Mesothelial cell of epicardium (in vitro differentiated cells): ENCODE measurements at regions not wholly inside any gene's neighbourhood (a gene's known extent, or its start where the extent isn't known, plus 50 kb on each side); places are given as distances from the start of the nearest gene placed in this dataset.
"Not testable (repeated sequence)": the region's sequence is repeated elsewhere in the genome, so short reads cannot be mapped to it uniquely, and the experiment has no call there.

Experiments
- DNase-seq, 2 experiments: peaks; one replicate each; pipeline ENCODE4 v3.0.0; 2021; ENCODE audit warnings: low spot score in 2 of 2; ENCODE audit not compliant: unreplicated experiment in 2 of 2
- H3K27ac Mint-ChIP-seq: 2 replicates; pipeline ENCODE4 v1.8.0; 2021; ENCODE audit warnings: mixed read lengths
- H3K27me3 Mint-ChIP-seq: 2 replicates; pipeline ENCODE4 v1.8.0; 2021; ENCODE audit warnings: low read depth, mixed read lengths
- H3K36me3 Mint-ChIP-seq: 2 replicates; pipeline ENCODE4 v1.8.0; 2021; ENCODE audit warnings: mixed read lengths
- H3K4me1 Mint-ChIP-seq: 2 replicates; pipeline ENCODE4 v1.8.0; 2021; ENCODE audit warnings: mixed read lengths
- H3K4me3 Mint-ChIP-seq: 2 replicates; pipeline ENCODE4 v1.8.0; 2021; ENCODE audit warnings: mild to moderate bottlenecking, moderate library complexity, mixed read lengths
- H3K9me3 Mint-ChIP-seq: 2 replicates; pipeline ENCODE4 v1.8.0; 2021; ENCODE audit warnings: mixed read lengths
- TF ChIP-seq, protein P1 (sequence below): fragments of 200-600 bp; sonication (generic); IDR thresholded peaks from one replicate; pipeline ENCODE4 v1.5.0; 2021; ENCODE audit warnings: antibody characterized with exemption; ENCODE audit not compliant: unreplicated experiment

GRCh38 chr15:87477026-87477425, 779.5 kb downstream of the NTRK3 start:
- TF ChIP-seq, protein P1, sequence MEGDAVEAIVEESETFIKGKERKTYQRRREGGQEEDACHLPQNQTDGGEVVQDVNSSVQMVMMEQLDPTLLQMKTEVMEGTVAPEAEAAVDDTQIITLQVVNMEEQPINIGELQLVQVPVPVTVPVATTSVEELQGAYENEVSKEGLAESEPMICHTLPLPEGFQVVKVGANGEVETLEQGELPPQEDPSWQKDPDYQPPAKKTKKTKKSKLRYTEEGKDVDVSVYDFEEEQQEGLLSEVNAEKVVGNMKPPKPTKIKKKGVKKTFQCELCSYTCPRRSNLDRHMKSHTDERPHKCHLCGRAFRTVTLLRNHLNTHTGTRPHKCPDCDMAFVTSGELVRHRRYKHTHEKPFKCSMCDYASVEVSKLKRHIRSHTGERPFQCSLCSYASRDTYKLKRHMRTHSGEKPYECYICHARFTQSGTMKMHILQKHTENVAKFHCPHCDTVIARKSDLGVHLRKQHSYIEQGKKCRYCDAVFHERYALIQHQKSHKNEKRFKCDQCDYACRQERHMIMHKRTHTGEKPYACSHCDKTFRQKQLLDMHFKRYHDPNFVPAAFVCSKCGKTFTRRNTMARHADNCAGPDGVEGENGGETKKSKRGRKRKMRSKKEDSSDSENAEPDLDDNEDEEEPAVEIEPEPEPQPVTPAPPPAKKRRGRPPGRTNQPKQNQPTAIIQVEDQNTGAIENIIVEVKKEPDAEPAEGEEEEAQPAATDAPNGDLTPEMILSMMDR: no peak
- no peak overlapping the region for H3K27ac Mint-ChIP-seq
- H3K27me3 Mint-ChIP-seq: no peaks in the 10 kb centered on the region
- H3K9me3 Mint-ChIP-seq: peaks cover 3% of the 10 kb centered on the region
- H3K4me3 Mint-ChIP-seq: no peak overlapping the region
- peaks cover 32% of the 10 kb centered on the region for H3K4me1 Mint-ChIP-seq
- H3K36me3 Mint-ChIP-seq: no peaks in the 10 kb centered on the region
- DNase-seq: no peak

DNA sequence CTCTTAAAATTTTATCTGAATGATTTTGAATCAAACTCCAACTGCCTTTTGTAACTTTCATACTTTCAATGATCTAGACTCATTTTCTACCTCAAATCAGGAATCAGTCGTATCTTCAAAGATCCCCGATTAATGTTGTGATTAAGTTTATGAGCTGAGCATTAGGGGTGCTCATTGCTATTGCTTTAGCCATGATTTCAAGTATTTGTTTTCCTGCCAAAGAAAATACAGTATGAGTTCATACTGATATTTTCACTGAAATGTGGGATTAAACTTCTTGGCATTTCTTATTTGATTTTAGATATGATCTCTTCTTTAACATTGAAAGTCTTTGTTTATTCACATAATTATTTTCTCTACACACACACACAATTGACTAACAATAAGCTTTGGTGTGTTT, 785.6 kb downstream of the NTRK3 start:
- Mint-ChIP-seq H3K9me3 (peaks cover 8% of the 10 kb centered on the region), H3K27ac (no peak overlapping the region)
- TF ChIP-seq, protein P1: no peak

DNA sequence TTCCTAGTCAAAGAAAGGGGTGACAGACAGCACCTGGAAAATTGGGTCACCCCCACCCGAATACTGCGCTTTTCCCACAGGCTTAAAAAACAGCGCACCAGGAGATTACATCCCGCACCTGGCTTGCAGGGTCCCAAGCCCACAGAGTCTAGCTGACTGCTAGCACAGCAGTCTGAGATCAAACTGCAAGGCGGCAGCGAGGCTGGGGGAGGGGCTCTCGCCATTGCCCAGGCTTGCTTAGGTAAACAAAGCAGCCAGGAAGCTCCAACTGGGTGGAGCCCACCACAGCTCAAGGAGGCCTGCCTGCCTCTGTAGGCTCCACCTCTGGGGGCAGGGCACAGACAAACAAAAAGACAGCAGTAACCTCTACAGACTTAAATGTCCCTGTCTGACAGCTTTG, 792.6 kb downstream of the NTRK3 start:
- not testable (repeated sequence) for H3K27ac Mint-ChIP-seq, H3K27me3 Mint-ChIP-seq, H3K4me3 Mint-ChIP-seq, H3K4me1 Mint-ChIP-seq, H3K36me3 Mint-ChIP-seq, DNase-seq
- peaks cover 18% of the 10 kb centered on the region for H3K9me3 Mint-ChIP-seq

More for the DNA sequence above, 785.6 kb downstream of the NTRK3 start:
- no peak overlapping the region for H3K4me3 Mint-ChIP-seq
- H3K4me1 Mint-ChIP-seq: peaks cover 21% of the 10 kb centered on the region
- H3K36me3 Mint-ChIP-seq: no peaks in the 10 kb centered on the region
- no peaks in the 10 kb centered on the region for H3K27me3 Mint-ChIP-seq
- no peak for DNase-seq

- TF ChIP-seq, protein P1: no peak
- Mint-ChIP-seq H3K4me1 (no peaks in the 10 kb centered on the region), H3K4me3 (no peak overlapping the region), H3K27ac (no peak overlapping the region), H3K36me3 (no peaks in the 10 kb centered on the region), H3K27me3 (no peaks in the 10 kb centered on the region), H3K9me3 (peaks cover 15% of the 10 kb centered on the region)
- no peak for DNase-seq
Observed at GRCh38 chr15:87461631-87462030, 794.9 kb downstream of the NTRK3 start.

GRCh38 chr15:87454860-87455259, 801.7 kb downstream of the NTRK3 start:
- Mint-ChIP-seq H3K4me3 (no peak overlapping the region), H3K4me1 (no peaks in the 10 kb centered on the region), H3K27me3 (no peaks in the 10 kb centered on the region), H3K36me3 (peaks cover 2% of the 10 kb centered on the region), H3K9me3 (peaks cover 27% of the 10 kb centered on the region), H3K27ac (no peak overlapping the region)
- TF ChIP-seq, protein P1: no peak
- no peak for DNase-seq

DNA sequence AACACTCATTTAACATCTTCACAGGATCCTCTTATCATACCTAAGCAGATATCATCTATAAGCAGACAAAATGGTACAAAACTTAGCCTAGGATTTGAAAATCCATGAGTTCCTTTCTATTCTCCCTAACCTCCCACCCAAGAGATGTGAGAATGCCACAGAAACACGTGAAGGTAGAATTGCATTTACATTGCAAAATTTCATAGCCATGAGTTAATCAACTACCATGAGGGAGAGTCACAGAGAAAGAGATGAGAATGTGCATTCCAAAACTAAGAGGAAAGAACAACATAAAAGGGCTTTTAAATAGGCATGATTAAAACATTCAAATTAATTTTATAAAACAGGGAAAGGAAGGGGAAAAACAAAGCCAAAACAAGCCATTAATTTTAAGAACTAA, 806.2 kb downstream of the NTRK3 start:
- Mint-ChIP-seq H3K27me3 (no peaks in the 10 kb centered on the region), H3K27ac (no peak overlapping the region), H3K9me3 (peaks cover 35% of the 10 kb centered on the region), H3K4me1 (no peaks in the 10 kb centered on the region), H3K4me3 (no peak overlapping the region), H3K36me3 (peaks cover 2% of the 10 kb centered on the region)
- TF ChIP-seq, protein P1: no peak
- DNase-seq: no peak
